ENCODE measurements at regions not wholly inside any gene's neighbourhood (a gene's known extent, or its start where the extent isn't known, plus 50 kb on each side); places are given as distances from the start of the nearest gene placed in this dataset.

- no peak for DNase-seq
Observed at GRCh38 chr7:155182406-155182970, 112.4 kb downstream of the HTR5A start.

- no peak for DNase-seq
Observed at GRCh38 chr7:155183655-155184054, 113.5 kb downstream of the HTR5A start.

DNA sequence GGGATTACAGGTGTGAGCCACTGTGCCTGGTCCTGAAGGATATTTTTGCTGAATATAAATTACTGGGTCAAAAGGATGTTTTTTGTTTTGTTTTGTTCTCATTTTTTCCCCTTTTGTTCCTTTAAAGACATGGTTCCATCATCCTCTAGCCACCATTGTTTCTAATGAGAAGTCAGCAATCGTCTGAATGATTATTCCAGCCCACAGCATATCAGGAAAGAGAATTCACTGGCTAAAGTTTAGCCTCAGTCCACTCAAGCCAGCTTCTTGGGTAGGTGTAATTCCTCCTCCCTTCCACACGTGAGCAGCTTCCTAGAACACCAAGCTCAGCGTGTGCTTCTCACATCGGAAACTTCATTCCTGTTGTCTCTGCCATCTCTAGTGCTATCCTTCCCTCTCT, 112.8 kb upstream of the INSIG1 start:
- no peak for DNase-seq

GRCh38 chr7:155187061-155187785, 110.5 kb upstream of the INSIG1 start:
- no peak for DNase-seq

DNA sequence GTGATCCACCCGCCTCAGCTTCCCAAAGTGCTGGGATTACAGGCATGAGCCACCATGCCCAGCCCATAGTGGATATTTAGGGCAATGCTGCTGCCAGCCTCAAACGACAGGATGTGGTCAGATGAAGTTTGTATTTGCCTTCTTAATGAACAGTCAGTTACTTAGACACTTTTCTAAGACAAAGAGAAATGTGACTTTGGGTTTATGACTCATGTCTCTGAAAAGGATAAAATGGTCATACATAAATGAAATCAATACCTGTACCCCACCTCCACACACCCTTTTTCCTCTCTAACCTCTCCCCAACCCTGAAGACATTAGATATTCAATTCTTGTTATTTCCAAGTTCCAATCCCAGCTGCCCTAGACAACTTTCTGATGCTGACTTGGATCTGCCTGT, 109.3 kb upstream of the INSIG1 start:
- no peak for DNase-seq

DNA sequence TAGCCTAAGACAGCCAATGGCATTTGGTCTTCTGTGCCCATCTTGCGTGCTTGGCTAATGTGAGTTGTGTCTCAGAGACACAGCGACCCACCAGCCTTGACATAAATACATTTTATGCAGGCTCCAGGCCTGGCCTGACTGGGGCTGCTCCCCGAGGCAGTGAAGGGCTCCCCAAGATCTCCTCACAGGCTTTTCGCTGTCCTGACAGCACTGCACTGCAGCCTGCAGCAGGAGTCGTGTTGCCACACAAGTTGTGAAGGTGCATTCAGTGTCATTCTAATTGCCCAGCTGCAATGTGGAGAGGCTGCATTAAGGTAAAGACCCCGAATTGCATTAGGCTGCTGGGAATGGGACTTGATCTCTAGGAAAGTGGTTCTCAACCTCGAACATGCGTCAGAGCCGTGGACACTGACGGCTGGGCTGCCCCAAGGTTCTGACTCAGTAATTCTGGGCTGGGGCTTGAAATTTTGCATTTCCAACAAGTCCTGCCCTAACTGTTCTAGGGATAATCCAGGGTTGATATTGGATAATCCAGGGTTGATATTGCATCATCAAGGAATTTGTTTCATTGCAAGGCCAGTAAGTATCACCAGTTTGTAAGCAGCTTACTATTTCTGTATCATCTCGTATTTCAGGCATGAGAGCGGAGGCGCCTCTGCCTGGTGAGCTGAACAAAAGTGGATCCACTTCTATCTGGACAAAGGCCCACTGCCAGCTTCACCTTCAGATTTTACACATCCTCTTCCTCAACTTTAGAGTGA, 108.7 kb upstream of the INSIG1 start:
- DNase-seq: no peak

- no peak for DNase-seq
Observed at GRCh38 chr7:155189590-155189989, 108.1 kb upstream of the INSIG1 start.

DNA sequence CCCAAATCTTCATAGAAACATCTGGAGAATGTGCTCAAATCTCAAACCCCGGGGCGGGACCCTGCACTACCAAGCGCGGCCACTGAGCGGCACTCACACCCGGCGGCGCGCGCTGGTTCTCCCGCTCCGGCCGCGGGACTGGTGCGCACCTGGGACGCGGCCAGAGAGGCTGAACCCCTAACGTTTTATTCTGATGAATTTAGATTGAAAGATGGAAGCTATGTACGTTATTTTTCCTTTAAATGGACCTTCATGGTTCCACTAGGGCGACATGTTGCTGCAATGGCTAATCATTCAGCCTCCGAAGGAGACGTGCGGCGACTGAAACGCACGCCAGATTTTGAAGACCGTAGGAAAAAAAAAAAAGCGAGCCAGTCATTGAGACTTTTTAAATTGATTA, 107.0 kb upstream of the INSIG1 start:
- peak; percentile 86 for DNase-seq

- DNase-seq: no peak
Observed at GRCh38 chr7:155191137-155191536, 106.5 kb upstream of the INSIG1 start.

DNA sequence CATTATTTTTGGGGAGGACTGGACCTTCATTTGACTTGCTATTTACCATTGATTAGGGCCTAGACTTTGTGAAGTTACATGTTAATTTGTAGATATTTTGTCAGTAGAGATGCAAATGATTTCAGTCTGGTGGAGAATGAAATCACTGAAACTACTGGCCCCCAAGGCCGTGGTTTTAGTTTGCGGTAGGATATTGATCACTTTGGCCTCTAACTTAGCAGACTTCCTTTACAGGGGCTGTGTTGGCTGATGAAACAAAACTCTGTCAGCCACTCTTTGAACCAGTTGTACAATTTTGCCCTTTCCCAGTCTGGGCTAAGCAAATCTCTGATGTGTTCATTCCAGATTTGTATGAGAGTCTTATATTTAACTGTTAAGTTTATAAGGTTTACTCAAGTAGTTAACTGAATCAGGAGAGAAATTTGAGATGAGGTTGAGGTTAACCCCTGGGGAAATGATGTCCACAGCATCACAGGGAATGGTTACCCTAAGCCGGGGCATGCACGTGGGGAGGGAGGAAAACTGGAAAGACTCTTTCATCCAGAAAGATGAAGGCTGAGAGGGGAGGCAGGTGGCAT, 105.7 kb upstream of the INSIG1 start:
- DNase-seq: no peak

DNA sequence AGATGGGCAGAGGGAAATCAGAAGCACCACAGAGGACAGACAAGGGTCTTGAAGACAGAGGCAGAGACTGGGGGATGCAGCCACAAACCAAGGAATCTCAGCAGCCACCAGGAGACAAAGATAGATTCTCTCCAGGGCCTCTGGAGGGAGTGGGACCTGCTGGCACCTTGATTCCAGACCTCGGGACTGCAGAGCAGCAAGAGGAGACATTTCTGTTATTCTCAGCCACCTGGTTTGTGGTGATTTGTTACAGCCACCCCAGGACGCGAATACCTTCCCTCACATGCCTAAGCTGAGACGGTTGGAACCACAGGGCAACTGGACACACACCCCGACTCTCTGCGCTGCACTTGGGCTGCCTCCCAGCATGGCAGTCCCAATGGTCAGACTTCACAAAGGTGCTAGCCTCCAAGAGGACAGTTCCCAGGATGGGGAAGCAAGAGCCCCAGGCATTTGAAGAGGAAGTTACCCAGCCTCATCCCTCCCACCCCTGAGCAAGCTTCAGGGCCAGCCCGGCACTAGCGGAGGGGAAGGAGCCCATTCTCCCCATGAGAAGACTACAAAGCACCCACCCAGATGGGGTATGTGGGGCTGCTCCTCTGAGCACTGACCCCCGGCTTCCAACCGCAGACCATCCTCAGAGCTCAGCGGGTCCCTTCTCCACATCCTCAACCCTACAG, 104.6 kb upstream of the INSIG1 start:
- DNase-seq: no peak

DNA sequence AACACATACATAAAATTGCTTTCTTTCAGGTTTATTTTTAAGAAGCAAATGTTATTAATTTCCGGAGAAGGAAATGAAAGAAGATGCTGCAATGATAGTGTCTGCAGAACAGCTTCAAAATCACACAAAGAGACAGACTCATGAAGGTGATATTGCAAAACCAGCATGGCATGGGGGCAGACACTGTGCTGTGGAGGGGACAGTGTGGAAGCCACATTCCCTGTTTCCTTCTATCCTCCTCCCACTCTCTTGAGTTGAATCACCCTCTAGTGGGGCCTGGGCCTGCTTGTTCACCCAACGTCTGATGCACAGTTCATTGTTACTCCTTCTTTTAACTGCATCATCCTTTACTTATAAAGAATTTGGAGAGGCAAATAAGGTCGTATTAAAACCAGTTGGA, 104.0 kb upstream of the INSIG1 start:
- no peak for DNase-seq

GRCh38 chr7:155194382-155195140, 103.1 kb upstream of the INSIG1 start:
- DNase-seq: no peak

- DNase-seq: no peak
Observed at GRCh38 chr7:155195939-155196523, 101.6 kb upstream of the INSIG1 start.

DNA sequence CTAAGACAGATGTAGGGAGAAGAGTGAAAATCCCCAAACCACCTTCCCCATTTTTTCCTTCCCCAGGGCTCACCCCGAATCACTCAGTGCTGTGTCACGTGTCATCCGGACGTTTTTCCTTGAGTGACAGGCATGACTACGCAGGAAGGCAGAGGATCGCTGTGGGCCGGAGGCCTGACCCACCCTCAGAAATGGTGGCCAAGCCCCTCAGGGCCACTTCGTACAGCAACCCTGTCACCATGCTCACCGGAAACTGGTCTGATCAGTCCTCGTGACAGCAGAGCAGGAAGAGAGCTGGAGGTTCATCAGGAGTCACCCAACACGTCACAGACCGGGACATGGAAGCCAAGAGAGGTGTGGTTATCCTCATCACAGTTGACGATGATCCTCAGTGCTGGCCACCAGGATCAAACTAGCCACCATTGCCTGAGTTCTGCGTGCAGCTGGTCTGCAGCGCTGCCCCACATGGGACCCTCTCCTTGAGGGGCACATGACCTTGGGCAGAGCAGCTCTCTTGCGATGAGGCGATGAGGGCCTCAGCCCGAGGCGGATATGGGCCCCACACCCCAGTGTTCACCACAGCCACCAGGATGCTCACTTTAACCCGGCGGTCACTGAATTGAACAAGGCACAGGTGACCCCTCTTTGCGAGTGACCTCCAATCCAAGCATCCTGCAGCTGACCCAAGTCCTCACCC, 99.3 kb upstream of the INSIG1 start:
- no peak for DNase-seq

GRCh38 chr7:155198901-155199845, 98.5 kb upstream of the INSIG1 start:
- no peak for DNase-seq

GRCh38 chr7:155201325-155202087, 96.2 kb upstream of the INSIG1 start:
- DNase-seq: no peak

DNA sequence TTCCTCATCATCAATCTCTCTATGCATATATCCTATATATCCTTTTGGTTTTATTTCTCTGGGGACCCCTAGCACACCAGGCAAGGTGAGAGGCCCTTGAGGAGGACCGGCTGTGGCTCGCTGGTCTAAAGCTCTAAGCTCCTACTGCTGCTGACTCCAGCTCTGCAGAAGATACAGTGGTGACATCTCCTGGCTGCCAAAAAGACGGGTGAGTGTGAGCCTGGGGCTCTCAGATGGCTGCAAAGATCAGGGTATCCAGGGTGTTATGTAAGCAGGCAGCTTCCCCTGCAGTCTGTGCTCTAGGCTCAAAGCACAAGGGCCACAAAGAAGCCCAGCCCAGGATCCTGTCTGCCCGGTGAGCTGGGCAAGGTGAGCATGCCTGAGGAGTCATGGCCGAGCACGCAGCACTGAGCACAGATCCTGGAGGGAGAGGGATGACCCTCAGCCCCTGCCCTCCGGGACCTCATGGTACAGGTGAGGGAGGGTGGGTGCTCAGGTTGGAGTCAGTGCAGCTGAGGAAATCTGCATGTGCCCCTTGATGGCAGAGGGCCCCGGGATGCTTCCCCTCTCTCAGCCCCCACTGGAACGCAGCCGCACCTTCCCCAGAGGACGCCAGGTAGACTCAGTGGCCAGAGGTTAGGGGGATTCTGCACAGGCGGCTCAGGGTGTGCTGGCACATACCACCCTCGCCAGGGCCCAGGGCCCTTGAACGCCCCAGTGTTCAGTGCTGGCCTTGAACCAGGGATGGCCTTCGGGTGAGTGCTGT, 95.4 kb upstream of the INSIG1 start:
- no peak for DNase-seq
